GM18498 (cell line): ENCODE measurements at regions not wholly inside any gene's neighbourhood (a gene's known extent, or its start where the extent isn't known, plus 50 kb on each side); places are given as distances from the start of the nearest gene placed in this dataset.
"Not testable (repeated sequence)": the region's sequence is repeated elsewhere in the genome, so short reads cannot be mapped to it uniquely, and the experiment has no call there.

Source experiments
- ATAC-seq: cut with Tn5 transposase; IDR thresholded peaks from one replicate; pipeline ENCODE4 v1.9.1; 2021; ENCODE audit warnings: mild to moderate bottlenecking, moderate library complexity; ENCODE audit not compliant: unreplicated experiment

- peak; percentile 59 for ATAC-seq
These were observed 162.7 kb downstream of the AVL9 start for GRCh38 chr7:32658034-32658433.

- not testable (repeated sequence) for ATAC-seq
These were observed 159.3 kb downstream of the AVL9 start for GRCh38 chr7:32654549-32654948.

- not testable (repeated sequence) for ATAC-seq
These were observed 155.1 kb downstream of the AVL9 start for GRCh38 chr7:32650356-32650755.

- no peak for ATAC-seq
These were observed 153.3 kb downstream of the AVL9 start for GRCh38 chr7:32648408-32649156.

- not testable (repeated sequence) for ATAC-seq
These were observed 150.0 kb downstream of the AVL9 start for GRCh38 chr7:32645255-32645654.

GRCh38 chr7:32643194-32643593 is 147.9 kb downstream of the AVL9 start:
- ATAC-seq, result no peak

GRCh38 chr7:32639122-32639521 is 143.8 kb downstream of the AVL9 start:
- peak; percentile 23 for ATAC-seq

GRCh38 chr7:32638479-32639121 is 143.3 kb downstream of the AVL9 start:
- ATAC-seq, result peak; percentile 97
